ENCODE measurements at regions not wholly inside any gene's neighbourhood (a gene's known extent, or its start where the extent isn't known, plus 50 kb on each side); places are given as distances from the start of the nearest gene placed in this dataset.
"Not testable (repeated sequence)": the region's sequence is repeated elsewhere in the genome, so short reads cannot be mapped to it uniquely, and the experiment has no call there.

DNA sequence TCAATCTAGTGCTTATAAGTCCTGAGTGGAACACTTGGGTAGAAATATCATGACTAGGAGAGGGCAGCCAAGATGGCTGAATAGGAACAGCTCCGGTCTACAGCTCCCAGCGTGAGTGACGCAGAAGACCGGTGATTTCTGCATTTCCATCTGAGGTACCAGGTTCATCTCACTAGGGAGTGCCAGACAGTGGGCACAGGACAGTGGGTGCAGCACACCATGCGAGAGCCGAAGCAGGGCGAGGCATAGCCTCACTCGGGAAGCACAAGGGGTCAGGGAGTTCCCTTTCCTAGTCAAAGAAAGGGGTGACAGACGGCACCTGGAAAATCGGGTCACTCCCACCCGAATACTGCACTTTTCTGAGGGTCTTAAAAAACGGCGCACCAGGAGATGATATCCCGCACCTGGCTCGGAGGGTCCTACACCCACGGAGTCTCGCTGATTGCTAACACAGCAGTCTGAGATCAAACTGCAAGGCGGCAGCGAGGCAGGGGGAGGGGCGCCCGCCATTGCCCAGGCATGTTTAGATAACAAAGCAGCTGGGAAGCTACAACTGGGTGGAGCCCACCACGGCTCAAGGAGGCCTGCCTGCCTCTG, 302.8 kb downstream of the TFAP2B start:
- TF ChIP-seq, protein P1, sequence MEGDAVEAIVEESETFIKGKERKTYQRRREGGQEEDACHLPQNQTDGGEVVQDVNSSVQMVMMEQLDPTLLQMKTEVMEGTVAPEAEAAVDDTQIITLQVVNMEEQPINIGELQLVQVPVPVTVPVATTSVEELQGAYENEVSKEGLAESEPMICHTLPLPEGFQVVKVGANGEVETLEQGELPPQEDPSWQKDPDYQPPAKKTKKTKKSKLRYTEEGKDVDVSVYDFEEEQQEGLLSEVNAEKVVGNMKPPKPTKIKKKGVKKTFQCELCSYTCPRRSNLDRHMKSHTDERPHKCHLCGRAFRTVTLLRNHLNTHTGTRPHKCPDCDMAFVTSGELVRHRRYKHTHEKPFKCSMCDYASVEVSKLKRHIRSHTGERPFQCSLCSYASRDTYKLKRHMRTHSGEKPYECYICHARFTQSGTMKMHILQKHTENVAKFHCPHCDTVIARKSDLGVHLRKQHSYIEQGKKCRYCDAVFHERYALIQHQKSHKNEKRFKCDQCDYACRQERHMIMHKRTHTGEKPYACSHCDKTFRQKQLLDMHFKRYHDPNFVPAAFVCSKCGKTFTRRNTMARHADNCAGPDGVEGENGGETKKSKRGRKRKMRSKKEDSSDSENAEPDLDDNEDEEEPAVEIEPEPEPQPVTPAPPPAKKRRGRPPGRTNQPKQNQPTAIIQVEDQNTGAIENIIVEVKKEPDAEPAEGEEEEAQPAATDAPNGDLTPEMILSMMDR (conservative IDR thresholded peaks at IDR 0.05) = not testable (repeated sequence)
- TF ChIP-seq EZH2 (IDR thresholded peaks at IDR 0.05; ENCODE audit: low read depth) = not testable (repeated sequence)
